Fibroblast of skin of abdomen (primary cell): ENCODE measurements at regions not wholly inside any gene's neighbourhood (a gene's known extent, or its start where the extent isn't known, plus 50 kb on each side); places are given as distances from the start of the nearest gene placed in this dataset.
"Not testable (repeated sequence)": the region's sequence is repeated elsewhere in the genome, so short reads cannot be mapped to it uniquely, and the experiment has no call there.

Source experiments
- DNase-seq: peaks from one replicate; pipeline ENCODE4 v3.0.0-alpha.2; 2013

DNA sequence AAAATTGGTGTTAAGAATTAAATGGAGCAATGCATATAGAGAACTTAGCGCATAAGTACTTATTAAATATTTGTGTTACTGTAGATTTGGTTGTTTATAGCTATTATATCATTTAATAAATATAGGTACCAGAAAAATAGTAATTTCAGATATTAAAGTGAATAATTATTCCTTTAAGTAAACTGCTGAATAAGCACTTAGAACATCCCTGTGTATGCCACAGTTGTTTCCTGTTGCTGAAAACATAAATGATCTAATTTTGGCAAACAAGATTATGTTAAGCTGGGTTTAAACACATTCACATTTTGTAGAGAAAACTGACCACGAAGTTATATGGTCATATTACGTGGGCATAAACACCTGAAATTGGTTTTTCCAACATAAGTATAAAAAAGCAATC is 388.0 kb upstream of the ZNF804A start:
- no peak for DNase-seq

DNA sequence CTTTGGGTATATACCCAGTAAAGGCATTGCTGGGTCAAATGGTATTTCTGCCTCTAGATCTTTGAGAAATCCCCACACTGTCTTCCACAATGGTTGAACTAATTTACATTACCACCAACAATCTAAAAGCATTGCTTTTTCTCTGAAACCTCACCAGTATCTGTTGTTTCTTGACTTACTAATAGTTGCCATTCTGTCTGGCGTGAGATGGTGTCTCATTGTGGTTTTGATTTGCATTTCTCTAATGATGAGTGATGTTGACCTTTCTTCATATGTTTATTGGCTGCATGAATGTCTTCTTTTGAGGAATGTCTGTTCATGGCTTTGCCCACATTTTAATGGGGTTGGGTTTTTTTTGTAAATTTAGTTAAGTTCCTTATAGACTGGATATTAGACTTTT is 382.6 kb upstream of the ZNF804A start:
- DNase-seq, result no peak

DNA sequence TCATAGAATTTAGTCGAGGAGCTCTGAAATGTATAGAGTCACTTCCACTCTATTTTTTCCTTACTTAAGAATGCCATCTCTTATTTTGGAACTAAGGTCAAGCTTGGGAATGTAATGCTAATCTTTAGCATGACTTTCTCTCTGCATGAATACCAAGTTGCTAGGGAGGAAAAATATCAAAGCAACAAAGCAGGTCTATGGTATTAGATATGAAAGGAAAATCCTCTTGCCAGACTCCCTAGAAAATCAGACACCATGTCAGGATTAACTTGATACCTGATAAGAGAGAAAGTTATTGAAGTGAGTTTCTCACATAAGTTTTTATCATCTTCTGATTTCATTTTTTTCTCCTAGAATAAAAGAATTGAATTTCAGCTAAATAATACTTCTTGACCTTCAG is 341.7 kb upstream of the ZNF804A start:
- DNase-seq, result no peak

DNA sequence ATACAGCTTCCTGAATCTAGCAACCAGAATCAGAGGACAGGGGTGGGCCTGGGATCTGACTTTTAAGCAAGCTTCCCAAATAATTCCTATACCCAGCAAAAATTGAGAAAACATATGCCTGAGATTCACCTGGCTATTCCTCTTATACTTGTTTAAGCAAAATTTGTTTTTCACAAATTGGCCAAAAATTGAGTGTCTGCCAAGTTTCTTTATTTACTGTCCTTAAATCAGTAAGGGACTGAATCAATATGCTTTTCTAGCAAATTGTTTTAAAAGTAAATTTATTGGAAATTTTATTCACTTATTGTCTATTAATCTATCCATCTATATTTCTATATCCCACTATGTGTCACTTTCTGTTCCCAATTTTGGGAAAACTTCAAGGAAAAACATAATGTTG is 337.0 kb upstream of the ZNF804A start:
- no peak for DNase-seq

DNA sequence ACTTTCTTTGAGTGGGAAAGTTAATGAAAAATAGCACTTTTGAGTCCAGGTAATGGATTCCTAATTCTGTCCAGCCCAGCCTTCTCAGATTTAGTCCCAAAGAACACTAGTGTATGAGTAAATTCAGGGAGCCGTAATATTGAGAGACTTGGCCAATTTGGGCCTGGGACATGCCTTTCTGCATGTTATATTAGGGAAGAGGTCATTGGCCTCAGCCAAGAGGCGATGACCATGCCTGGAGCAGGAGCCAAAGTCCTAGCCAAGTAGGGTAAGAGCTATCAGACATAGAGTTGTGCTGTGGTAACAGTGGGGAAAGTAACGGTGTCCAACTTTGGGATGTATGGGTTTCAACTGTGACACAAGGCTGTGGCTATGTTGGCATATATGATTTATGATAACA is 336.5 kb upstream of the ZNF804A start:
- no peak for DNase-seq

DNA sequence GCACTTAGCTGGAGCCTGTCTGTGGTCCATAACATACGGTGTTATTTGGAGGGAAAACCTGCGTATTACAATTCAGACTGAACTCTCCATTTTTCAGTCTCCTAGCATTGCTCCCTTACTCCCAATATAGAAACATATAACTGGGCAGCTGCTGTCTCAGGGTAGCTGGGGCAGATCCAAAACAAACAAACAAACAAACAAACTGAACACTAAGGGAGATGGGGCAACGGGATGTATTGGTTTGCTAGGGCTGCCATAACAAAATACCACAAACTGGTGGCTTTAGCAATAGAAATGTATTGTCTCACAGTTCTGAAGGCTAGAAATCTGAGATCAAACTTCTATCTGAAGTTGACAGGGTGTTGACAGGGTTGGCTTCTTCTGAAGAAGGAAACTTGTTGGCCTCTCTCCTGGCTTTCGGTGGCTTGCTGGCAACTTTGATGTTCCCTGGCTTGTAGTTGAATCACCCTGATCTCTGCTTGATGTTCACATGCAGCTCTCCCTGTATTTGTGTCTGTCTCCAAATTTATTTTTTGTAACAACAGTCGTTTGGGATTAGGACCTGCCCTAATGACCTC is 329.3 kb upstream of the ZNF804A start:
- DNase-seq, result no peak

DNA sequence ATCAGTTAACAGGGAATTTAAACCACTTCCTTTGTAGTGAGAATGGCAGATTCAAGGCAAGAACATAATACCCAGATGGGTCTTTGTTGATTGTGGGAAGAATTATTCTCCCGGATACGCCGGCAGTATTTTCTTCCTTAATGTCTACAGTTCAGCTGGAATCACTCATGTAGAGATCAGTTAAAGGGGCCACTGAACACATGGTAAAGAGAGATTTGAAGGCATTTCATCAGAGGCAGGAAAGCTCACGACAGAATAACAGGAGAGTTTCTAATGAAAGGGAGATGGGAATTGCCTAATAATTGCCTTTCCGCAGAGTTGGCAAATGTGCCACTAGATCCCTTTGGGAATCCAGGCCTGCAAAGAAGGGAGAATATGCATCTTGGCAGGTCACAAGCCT is 327.7 kb upstream of the ZNF804A start:
- peak; percentile 12 for DNase-seq

DNA sequence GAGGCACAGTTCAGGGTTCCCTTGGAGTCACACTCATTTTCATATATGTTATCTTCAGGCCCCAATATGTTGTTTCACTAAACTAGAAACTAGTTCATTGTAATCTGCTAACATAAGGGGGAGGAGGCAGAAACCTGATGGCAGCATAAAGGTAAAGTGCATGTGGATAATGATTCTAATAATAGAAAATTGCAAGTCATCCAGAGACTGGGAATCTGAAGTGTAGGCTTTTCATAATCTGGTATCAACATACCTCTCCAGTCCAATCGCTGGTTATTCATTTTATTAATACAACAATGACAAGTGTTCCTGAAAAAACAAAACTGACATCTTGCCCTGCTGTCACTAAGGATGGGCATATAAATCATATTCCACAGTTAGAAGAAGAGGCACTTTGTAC is 326.3 kb upstream of the ZNF804A start:
- no peak for DNase-seq

DNA sequence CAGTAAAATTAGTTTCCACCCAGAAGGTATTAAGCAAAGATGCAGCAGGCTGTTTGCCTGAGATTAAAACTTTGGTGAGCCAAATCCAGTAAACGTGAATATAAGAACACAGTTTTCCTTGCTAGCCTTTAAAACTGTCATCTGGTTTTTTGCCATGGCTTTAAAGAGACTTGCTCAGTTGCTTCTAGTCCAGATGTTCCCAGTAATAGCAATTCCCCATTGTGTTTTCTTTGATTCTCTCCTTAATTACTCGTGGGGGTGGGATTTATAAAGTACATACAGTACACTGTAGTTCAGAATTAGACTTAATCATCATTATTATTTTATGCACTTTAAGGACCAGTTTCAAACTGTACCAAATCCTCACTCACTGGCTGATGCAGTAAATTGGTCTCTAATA is 303.5 kb upstream of the ZNF804A start:
- no peak for DNase-seq

DNA sequence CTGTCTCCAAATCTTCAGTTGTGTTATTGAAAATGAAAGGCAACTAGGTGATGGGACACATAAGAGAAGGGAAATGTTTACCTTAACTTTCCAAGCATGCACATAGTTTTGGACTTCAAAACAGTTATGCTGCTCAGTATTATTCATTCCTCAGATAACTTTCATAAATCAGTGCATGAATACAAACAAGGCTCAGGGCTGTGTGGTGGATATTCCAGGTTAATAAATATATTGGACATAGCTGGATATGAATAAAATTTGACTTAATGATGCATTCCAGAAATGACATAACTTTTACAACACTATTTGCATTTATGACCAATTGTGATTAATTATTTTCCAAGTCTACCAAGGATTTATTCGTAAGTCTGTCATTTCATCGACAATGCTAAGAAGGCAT is 301.2 kb upstream of the ZNF804A start:
- no peak for DNase-seq

DNA sequence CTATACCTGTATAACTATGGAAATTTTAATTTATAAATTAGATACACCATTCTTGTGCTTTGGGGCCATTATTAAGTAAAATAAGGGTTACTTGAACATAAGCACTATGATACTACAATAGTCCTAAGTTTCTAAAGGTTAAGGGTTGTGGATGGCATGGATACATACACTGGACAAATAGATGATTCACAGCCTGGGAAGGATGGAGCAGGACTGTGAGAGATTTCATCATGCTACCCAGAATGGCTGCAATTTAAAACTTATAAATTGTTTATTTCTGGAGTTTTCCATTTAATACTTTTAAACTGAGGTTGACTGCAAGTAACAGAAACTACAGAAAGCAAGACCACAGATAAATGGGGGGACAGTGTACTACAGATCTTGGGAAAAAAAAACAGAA is 295.8 kb upstream of the ZNF804A start:
- peak; percentile 23 for DNase-seq

DNA sequence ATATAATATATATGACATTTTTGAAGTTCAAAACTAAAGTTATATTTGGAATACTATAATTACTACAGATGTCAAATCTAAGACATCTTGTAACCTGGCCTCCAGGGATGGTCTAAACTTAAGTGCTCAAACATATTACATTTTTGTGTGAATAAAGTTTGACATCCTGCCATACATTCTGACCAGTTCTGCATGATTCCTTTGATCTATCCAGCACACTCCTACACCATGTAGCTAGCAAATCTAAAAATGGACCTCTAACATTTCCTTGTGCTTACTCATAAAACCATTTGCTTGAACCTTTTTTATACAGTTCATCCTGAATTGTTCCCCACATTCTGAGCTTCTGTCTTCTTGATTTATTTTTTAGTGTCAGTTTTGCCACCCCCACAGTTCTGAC is 294.3 kb upstream of the ZNF804A start:
- peak; percentile 79 for DNase-seq

DNA sequence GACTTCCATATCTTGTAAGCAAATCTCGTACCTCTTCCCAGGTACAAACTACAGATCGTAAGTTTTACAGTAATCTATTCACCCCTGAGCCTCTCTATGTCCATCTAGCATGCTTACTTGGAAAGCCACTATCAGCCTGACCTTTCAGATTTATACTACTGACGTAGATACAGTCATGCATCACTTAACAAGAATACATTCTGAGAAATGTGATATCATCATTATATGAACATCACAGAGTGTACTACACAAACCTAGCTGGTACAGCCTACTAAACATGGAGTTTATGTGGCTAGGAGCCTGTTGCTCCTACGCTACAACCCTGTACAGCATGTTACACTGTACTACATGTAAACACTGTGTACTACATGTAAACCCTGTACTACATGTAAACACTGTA is 293.2 kb upstream of the ZNF804A start:
- DNase-seq, result no peak

DNA sequence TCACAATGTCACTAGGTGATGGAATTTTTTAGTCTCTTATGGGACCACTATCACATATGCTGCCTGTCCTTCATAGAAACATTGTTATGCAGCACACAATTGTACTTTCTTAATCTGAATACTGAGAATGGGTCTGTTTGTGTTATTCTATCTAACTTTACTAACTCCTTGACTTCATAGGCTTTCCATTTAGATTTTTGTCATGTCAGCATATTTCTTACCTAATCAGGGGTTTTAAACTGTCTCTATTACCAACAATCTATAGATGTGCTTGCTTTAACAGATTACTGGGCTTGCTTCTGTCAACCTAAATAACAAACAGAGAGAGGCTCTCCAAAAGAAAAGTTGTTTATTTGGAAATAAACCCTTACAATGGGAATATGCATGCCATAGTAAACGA is 289.6 kb upstream of the ZNF804A start:
- no peak for DNase-seq

DNA sequence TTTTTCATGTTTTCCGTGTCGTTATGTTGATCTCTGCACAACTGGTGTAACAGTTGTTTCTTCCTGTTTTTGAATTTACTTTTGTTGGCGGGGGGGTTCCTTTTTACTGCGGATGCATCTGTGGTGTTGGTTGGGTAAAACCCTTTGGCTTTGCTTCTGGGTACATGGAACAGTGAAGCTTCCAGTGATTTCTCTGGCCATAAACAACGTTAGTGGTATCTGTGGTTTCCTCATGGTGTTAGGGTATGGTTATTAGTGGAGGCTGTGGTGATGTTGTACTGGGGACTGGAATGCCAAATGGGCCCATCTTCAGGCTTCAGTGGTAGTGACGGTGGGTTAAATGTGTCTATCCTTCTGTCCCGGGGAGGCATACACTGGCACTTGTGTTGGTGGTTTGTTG is 285.4 kb upstream of the ZNF804A start:
- DNase-seq, result no peak

DNA sequence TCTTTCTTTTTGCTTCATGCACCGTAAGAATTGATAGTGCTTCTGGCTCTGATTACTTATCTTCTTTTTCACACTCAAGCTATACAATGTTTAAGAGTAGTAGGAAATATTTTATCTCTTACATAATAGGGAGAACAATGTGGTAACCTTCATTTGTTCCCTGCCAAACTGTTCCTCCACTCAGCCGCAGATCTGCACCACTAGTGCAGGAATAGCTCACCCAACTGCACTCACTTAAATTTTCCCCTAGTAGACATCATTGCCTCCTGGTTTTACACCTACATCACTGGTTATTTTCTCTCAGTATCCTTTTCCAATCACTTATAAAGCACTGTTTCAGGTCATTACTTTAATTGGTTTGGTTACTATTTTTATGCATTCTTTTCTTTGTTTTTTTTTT is 283.5 kb upstream of the ZNF804A start:
- DNase-seq, result no peak

DNA sequence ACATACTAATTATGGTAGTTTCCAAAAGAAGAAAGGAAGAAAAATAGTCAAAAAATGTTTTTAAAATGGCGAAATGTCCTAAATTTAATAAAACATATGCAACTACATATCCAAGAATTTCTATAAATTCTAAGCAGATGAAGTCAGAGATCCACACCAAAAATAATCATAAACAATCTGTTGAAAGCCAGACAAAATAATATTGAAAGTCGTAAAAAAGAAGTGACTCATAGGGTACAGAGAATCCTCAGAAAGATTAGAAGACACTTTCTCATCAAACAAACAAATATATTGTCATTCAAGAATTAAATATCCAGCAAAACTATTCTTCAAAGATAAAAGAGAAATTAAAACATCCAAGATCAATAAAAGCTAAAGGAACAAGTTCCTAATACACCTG is 281.4 kb upstream of the ZNF804A start:
- no peak for DNase-seq

DNA sequence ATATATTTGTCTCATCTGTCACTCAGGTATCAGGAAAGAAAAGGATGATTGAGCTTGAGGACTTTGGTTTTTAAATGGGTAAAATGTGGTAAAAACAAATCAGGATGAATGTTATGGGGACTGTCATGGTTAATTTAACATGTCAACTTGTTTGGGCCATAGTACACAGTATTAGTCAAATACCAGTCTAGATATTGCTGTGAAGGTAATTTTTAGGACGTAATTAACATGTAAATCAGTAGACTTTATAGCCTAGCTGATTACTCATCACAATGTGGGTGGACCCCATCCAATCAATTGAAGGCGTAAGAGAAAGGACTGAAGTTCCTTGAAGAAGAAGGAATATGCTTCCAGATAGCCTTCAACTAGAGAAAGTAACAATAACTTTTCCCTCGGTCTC is 275.7 kb upstream of the ZNF804A start:
- DNase-seq, result no peak

DNA sequence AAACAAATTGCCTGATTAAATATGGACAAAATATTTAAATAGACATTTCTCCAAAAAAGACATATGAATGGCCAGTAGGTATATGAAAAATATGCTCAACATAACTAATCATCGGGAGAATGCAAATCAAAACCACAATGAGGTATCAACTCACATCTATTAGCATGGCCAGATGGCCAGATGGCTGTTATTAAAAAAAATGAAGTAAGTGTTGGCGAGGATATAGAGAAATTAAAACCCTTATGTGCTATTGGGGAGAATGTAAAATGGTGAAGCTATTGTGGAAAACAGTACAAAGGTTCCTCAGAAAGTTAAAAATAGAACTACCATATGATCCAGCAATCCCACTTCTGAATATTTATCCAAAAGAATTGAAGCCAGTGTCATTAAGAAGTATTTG is 272.3 kb upstream of the ZNF804A start:
- peak; percentile 16 for DNase-seq

DNA sequence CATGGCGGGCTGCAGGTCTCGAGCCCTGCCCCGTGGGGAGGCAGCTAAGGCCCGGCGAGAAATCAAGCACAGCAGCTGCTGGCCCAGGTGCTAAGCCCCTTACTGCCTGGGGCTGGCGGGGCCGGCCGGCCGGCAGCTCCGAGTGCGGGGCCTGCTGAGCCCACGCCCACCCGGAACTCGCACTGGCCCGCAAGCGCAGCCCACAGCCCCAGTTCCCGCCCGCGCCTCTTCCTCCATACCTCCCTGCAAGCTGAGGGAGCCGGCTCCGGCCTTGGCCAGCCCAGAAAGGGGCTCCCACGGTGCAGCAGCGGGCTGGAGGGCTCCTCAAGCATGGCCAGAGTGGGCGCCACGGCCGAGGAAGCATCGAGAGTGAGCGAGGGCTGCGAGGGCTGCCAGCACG is 270.5 kb upstream of the ZNF804A start:
- not testable (repeated sequence) for DNase-seq

DNA sequence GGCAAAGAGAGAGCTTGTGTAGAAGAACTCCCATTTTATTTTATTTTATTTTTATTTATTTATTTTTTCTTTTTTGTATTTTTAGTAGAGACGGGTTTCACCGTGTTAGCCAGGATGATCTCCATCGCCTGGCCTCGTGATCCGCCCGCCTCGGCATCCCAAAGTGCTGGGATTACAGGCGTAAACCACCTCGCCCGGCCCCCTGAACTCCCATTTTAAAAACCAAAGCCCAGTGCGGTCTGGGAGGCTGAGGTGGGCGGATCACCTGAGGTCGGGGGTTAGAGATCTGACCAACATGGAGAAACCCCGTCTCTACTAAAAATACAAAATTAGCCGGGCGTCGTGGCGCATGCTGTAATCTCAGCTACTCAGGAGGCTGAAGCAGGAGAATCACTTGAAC is 267.8 kb upstream of the ZNF804A start:
- DNase-seq, result not testable (repeated sequence)

DNA sequence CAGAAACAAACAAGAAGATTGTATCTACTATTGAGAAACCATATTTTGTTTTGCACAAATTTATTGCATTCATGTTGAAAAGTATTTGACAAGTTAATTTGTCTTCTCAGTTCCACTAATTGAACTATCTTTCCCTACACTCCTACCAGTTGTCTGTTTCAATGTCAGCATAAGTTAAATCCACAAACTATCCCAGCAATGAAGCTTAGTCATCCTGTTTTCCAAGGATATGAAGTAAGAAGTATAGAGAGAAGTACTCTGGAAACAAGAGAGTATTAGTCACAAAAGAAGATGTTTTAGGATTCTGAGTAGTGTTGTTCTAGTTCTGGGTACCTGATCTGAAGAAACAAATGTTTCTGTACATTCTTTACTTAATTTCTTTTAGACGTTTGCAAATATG is 261.6 kb upstream of the ZNF804A start:
- DNase-seq, result peak; percentile 72

DNA sequence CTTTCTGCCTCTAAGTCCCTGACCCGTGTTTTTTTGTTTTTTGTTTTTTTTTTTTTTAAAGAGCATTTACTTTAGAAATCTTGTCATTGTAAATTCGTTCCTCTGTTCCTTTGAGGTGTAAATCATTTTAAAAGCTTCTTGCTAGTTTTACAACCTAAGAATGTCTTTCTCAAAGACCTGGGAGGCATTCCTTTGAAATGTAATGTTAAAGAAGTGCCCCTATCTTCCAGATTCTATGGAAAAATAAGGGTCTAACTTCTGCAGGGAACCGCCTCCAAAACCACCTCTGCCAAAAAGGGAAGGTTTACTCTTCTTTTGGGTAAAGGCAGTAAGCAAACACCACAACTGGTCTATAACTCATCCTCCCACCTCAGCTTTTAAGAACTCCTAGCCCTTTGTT is 259.6 kb upstream of the ZNF804A start:
- no peak for DNase-seq

DNA sequence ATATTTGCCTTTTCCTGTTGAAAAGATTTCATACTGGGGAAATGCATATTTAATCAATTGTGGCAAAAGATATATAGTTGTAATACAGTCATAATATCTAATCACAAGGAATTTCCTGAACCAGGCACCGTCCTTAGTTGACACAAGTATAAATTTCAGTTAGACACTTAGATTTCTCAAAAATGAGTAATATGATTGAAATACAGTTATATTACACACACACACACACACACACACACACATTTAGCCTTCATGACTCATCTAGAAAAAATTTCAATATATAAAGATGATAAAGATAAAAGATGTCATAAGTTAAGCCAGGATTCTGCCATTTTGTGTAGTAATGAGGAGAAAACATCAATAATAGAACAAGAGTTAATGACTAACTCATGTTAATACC is 258.4 kb upstream of the ZNF804A start:
- peak; percentile 77 for DNase-seq

DNA sequence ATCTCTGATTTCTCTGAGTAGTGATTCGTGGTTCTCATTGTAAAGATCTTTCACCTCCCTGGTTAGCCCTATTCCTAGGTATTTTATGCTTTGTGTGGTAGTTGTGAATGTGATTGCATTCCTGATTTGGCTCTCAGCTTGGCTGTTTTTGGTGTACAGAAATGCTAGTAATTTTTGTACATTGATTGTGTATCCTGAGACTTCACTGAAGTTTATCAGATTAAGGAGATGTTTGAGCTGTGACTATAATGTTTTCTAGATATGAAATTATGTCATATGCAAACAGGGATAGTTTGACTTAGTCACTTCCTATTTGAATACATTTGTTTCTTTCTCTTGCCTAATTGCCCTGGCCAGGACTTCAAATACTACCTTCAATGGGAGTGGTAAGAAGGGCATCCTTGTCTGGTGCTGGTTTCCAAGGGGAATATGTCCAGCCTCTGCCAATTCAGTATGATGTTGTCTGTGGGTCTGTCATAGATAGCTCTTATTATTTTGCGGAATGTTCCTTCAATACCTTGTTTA is 251.9 kb upstream of the ZNF804A start:
- DNase-seq, result no peak
